ENCODE measurements at regions not wholly inside any gene's neighbourhood (a gene's known extent, or its start where the extent isn't known, plus 50 kb on each side); places are given as distances from the start of the nearest gene placed in this dataset.
"Not testable (repeated sequence)": the region's sequence is repeated elsewhere in the genome, so short reads cannot be mapped to it uniquely, and the experiment has no call there.

GRCh38 chr15:79540551-79540950 is 108.4 kb downstream of the MINAR1 start:
- DNase-seq, result no peak

GRCh38 chr15:79541196-79541595 is 109.1 kb downstream of the MINAR1 start:
- DNase-seq, result no peak

DNA sequence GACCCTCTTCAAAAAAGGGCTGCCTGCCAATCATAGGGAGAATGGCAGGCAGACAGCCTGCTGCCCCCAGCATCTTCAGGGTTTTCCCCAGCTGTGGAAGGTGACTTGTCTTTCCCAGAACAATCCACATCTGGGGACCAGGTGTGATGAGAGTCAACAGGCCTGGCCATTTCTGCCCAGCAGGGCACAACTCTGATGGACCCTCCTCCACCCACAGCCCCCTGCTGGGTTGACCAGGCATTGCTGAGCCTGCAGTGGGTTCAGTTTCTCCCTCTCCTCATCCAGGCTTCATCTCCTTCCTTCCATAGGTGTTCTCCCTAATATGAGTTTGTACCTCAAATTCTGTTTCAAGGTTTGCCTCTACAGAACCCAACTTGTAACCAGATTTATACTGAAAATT is 111.0 kb downstream of the MINAR1 start:
- DNase-seq, result no peak

- DNase-seq, result no peak
These were observed 117.1 kb downstream of the MINAR1 start for GRCh38 chr15:79549196-79549595.

DNA sequence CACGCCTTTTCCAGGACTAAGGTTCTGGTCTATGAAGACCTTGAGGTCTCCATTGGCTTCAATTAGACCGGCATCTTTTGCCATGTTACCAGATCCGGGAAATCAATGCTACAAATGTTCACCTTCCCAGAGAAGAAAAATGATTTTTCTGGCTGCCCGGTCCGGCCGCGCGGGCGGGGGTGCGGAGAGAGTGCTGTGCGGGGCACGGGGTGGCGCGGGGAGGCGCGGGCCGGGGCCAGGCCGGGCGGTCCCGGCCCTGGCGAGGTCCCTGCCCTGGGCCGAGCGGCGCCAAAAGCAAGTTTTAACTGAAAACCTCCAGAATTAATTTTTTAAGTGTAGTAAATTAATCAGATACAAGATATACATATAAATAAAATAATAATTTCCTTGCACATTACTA is 128.2 kb downstream of the MINAR1 start:
- DNase-seq, result no peak

DNA sequence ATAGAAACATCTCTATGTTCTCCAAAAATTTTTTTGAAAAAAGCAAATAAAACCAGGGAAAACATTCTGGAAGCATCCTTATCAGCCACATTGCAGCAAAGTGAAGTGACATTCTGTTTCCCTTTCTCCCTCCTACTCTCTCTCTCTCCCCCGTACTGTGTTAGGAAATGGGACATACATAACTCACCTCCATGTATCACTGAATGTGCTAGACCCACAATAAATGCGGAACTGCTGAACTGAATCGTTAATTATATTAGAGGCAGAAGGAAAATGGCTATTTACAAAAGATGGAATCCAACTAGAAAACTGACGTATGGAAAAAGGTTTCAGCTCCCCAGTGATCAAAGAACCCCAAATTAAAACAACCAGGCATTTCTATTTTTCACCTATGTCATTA is 129.8 kb downstream of the MINAR1 start:
- DNase-seq, result no peak

GRCh38 chr15:79562403-79562815 is 130.3 kb downstream of the MINAR1 start:
- no peak for DNase-seq

DNA sequence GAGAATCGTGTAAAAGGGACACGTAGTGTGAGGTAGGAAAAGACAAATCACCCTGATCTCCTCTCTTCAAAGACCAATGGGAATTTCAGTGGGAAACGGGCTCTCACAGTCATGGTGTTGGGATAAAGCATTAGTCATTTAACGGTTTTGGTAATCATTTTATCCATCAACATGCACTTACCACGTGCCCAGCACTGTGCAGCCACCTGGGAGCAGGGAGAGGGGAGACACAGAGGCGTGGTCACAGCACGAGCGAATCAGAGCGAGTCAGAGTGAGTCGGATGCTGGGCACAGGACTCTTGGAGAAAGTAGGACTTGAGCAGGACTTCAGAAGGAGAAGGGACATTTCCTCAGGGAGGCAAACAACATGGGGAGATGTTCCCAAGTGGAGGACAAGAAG is 130.8 kb downstream of the MINAR1 start:
- no peak for DNase-seq

DNA sequence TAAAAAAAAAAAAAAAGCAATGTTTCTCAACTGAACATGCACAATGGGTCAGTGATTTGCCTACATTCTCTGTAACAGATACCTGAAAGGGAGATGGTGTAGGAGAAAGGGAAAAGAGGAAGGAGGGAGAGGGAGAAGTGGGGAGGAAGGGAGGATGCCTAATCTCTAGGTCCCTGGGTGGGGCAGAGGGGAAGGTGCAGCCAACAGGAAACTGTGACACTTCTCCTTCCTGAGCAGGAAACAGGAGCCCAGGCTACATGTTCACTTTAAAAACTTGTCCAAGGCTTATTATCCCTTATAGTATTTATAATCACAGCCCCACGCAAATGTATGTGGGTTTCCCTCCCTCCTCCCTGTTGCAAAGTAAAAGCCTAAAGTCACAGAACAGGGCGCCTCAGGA is 137.9 kb downstream of the MINAR1 start:
- DNase-seq, result no peak

- no peak for DNase-seq
These were observed 140.7 kb downstream of the MINAR1 start for GRCh38 chr15:79572691-79573404.

DNA sequence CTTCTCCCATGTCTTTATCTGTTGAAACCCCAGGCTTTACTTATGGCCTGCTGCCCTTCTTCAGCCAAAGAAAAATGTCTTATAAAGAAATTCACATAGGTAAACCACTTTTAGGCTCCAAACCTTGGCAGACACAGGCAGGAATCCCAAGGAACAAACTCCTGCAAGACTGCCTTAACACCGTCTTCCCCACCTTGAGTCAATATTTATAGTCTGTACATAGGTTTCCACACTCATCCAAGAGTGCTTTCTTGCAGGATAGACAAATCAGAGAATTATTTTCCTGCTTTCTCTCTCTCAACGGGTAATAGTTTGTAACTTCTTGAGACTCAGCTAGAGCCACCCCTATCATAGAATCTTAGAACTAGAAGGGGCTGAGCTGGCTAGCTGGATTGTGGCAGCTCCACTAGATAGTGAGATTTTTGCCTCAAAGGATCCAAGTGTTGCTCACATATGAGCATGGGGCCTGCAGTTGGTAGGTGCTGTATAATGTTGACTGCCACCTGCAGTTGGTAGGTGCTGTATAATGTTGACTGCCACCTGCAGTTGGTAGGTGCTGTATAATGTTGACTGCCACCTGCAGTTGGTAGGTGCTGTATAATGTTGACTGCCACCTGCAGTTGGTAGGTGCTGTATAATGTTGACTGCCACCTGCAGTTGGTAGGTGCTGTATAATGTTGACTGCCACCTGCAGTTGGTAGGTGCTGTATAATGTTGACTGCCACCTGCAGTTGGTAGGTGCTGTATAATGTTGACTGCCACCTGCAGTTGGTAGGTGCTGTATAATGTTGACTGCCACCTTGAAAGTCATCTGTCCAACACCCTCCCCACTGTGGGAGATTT is 142.5 kb downstream of the MINAR1 start:
- not testable (repeated sequence) for DNase-seq

- DNase-seq, result no peak
These were observed 150.5 kb downstream of the MINAR1 start for GRCh38 chr15:79582650-79583049.

GRCh38 chr15:79592126-79592525 is 160.0 kb downstream of the MINAR1 start:
- DNase-seq, result no peak

DNA sequence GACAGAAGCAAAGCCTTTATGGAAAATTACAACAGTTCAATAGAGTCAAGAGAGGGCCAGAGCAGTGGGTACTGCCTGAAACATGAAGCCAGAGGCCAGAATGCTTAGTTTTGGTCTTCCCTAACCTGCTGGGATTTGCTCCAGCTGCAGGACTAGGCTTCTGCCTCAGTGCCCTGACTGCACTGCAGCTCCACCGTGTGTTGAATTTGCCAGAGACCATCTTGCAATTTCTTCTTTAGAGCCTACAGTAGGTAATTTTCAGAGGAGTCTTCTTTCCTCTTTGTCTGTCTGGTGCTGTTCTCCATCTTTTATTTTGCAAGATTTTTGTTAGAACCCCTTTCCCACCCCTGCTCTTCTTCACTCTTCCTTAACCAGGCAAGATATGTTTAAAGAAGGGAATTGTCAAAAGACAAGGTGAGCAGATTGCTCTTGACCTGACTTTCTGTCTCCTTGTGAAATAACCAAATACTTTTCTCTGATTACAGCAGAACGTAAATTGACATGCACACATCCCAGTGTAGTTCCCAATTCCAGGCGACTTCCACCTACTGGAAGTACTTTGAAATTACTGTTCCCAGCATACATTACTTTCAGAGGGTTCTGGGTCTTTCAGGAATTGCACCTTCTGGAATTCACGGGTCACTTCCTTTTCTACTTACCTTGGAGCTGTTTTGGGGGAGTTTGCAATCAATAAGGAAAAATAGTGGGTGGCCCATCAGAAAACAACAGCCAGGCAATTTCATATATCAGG is 161.2 kb downstream of the MINAR1 start:
- no peak for DNase-seq

DNA sequence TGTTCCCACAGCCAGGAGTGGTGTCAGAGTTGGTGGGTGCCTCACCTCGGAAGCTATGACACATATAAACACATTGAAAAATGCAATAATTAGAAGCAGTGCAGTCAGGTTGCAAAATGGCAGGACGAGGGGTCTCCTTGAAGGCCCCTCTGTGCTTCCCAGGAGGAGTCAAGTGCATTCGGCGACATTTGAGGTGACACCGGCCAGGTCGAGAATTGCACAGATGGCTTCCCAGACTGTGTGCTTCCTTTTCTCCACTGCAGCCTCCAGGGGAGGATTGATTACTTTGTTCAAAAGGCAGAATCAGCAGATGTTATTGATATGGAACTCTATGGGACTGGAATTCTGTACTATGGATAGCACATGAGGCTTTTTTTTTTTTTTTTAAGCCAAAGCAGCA is 163.2 kb downstream of the MINAR1 start:
- no peak for DNase-seq

DNA sequence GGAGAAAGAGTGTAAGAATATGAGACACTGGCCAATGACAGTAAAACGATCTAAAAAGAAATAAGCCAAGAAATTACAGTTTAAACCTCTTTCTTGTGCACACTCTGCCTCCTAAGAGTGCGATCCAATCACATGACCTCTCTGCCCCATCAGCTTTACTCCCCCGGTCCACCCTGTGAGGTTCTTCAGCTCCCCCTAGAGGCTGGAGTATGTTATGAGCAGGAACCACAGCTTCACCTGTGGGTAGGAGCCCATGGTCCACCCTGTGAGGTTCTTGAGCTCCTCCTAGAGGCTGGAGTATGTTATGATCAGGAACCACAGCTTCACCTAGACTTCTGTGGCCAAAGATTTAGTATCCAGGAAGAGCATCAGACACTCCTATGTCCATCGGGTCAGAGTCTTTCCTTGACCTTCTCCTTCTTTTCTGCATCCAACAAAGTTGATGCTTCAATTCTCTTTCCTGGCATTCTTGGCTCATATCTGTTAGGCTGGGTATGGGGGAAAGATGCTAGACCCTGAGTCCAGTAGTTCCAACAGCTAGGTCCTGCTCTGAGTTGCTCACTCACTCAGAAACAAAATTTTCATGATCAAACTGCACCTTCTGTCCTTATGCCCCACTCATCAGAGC is 164.0 kb downstream of the MINAR1 start:
- DNase-seq, result no peak

DNA sequence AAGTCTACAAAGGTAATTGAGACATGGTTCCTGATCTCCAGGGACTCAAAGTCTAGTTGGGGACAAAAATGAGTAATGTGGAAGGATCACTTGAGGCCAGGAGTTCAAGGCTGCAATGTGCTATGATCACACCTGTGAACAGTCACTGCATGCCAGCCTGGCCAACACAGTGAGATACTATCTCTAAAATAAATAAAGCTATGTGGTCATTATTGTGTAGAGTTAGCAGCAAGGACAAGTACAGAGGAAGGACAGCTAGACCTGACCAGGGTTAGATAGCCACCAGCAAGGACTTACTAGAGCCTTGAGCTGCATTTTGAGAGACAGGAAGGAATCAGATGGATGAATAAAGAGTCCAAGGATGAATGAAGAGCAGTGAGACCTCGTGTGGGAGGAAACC is 166.5 kb downstream of the MINAR1 start:
- DNase-seq, result no peak

- DNase-seq, result no peak
These were observed 169.4 kb downstream of the MINAR1 start for GRCh38 chr15:79601405-79602086.

- DNase-seq, result no peak
These were observed 170.0 kb downstream of the MINAR1 start for GRCh38 chr15:79602180-79602579.

DNA sequence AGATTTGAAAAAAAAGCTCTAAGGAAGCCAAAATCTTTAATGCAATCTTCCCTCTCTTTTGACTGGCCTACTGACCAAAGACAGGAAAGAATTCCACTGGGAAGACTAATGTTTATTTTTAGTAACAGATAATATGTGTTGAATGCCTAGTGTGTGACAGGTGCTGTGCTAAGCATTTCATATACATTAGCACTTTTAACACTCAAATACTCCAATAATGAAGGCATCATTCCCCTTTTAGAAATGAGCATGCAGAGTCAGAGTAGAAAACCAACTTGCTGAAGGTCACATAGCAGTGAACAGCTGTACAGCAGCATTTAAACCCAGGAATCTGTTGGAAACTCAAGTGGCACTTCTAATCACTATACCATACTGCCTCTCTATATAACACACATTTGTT is 170.6 kb downstream of the MINAR1 start:
- no peak for DNase-seq

DNA sequence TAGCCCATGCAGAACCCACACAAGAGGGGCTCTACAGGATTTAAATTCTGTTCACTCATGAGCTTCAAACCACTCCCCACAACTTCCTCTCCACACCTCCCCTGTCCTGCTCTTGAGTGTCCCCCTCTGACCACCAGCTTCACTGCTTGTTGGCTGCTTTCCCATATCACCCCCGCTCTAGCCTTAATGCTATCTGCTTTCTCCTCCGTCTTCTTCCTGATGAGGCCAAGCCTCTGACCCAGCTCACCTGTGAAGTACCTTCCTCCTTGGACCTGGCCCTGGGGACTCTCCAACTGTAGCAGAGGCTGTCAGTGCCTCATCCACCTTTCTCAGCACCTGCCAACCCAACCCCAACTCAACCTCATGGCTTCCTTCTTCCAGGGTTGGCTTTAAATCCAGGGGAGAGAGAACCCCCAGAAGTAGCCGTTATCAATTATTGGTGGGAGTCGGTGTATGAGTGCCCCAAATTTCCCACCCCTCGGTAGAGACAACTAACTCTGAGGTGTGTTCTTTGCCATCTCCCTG is 174.8 kb downstream of the MINAR1 start:
- no peak for DNase-seq
